K562 (cell line): ENCODE measurements at regions not wholly inside any gene's neighbourhood (a gene's known extent, or its start where the extent isn't known, plus 50 kb on each side); places are given as distances from the start of the nearest gene placed in this dataset.

Experiments
- ATAC-seq: fragments of 200-7000 bp; cut with Tn5 transposase; 3 replicates; pipeline ENCODE4 v1.9.1; 2020; ENCODE audit warnings: moderate library complexity
- BruUV-seq: library from RNA; stranded (reverse); fragments of 400-500 nt; replicated peaks from 2 replicates; lab custom pipeline; 2021; lab: Mats Ljungman, UMichigan
- CTCF ChIA-PET: fragments of 300-600 bp; formaldehyde crosslinking; extraction: SDS; loops from one replicate; lab custom pipeline; 2021; ENCODE audit warnings: low intra/inter-chr PET ratio; lab: Yijun Ruan, JAX
- POLR2A ChIA-PET: fragments of 300-600, 350-650 bp; sonication (Branson Sonifier 250); formaldehyde crosslinking; extraction: SDS; loops from one replicate; lab custom pipeline; 2021; ENCODE audit warnings: antibody characterized with exemption, inconsistent platforms; lab: Yijun Ruan, JAX
- DNase-seq, 4 experiments: peaks; one replicate each; pipeline versions ENCODE4 v3.0.0 to v3.0.0-alpha.2; 2011 to 2018; ENCODE audit warnings: low spot score in 3 of 4, mixed read lengths in 3 of 4; ENCODE audit errors: extremely low read depth in 1 of 4
- FAIRE-seq: peaks from 2 replicates; lab custom pipeline; 2011; peaks lifted over from hg19 to GRCh38; lab: Jason Lieb, UNC
- H2AFZ ChIP-seq: 2 replicates; pipeline ENCODE4 v1.6.0; 2011; ENCODE audit warnings: low read depth, low read length, control low read depth, inconsistent platforms
- H3K27ac ChIP-seq: fragments of 200-600 bp; 3 replicates; pipeline ENCODE4 v1.8.0; 2011; ENCODE audit warnings: low read depth, mild to moderate bottlenecking, control low read depth, inconsistent platforms, low read length, moderate library complexity, mixed read lengths; ENCODE audit errors: extremely low read depth
- H3K27me3 ChIP-seq, 2 experiments: fragments of 300-600 bp in 1 of 2; 2 replicates in 1 of 2; 3 replicates in 1 of 2; pipeline versions ENCODE4 v1.6.0 to v1.8.0; 2011; ENCODE audit warnings: inconsistent platforms in 2 of 2, low read length in 2 of 2, mild to moderate bottlenecking in 1 of 2, mixed read lengths in 1 of 2, moderate library complexity in 1 of 2; ENCODE audit not compliant: control insufficient read depth in 2 of 2, insufficient read depth in 2 of 2
- H3K36me3 ChIP-seq: fragments of 300-600 bp; 3 replicates; pipeline ENCODE4 v1.8.0; 2011; ENCODE audit warnings: mild to moderate bottlenecking, low read length, inconsistent platforms; ENCODE audit not compliant: control insufficient read depth, insufficient read depth
- H3K4me1 ChIP-seq, 2 experiments: fragments of 200-600 bp in 1 of 2; replicated peaks in 1 of 2; 2 replicates in 1 of 2; 3 replicates in 1 of 2; pipeline versions ENCODE4 v1.5.1 to v1.8.0; 2011; ENCODE audit warnings: inconsistent platforms in 2 of 2, low read length in 2 of 2, mild to moderate bottlenecking in 1 of 2, mixed read lengths in 1 of 2, moderate library complexity in 1 of 2; ENCODE audit not compliant: control insufficient read depth in 2 of 2, insufficient read depth in 2 of 2
- H3K4me2 ChIP-seq: 2 replicates; pipeline ENCODE4 v1.6.1; 2011; ENCODE audit warnings: low read length, control low read depth, inconsistent platforms, mixed read lengths; ENCODE audit not compliant: insufficient read depth
- H3K4me3 ChIP-seq: fragments of 200-600 bp; sonication (generic), shearing (Covaris generic); 2 replicates; pipeline ENCODE4 v1.5.1; 2016; ENCODE audit warnings: control low read depth, inconsistent platforms
- H3K79me2 ChIP-seq: fragments of 200-600 bp; 3 replicates; pipeline ENCODE4 v1.8.0; 2011; ENCODE audit warnings: low read length, inconsistent platforms; ENCODE audit not compliant: control insufficient read depth, insufficient read depth
- H3K9ac ChIP-seq, 2 experiments: 2 replicates each; pipeline versions ENCODE4 v1.6.0 to v1.6.1; 2011; ENCODE audit warnings: low read depth in 2 of 2, low read length in 2 of 2, control low read depth in 1 of 2, inconsistent platforms in 1 of 2, mild to moderate bottlenecking in 1 of 2, mixed read lengths in 1 of 2; ENCODE audit not compliant: insufficient read depth in 1 of 2
- H3K9me1 ChIP-seq: one replicate; pipeline ENCODE4 v1.6.0; 2011; ENCODE audit warnings: inconsistent platforms, mild to moderate bottlenecking, low read length, moderate library complexity; ENCODE audit not compliant: control insufficient read depth, insufficient read depth
- H3K9me3 ChIP-seq: replicated peaks from 2 replicates; pipeline ENCODE4 v1.5.1; 2011; ENCODE audit warnings: low read depth, low read length, inconsistent platforms; ENCODE audit not compliant: control insufficient read depth, insufficient read depth
- H4K20me1 ChIP-seq: replicated peaks from 2 replicates; pipeline ENCODE4 v1.6.1; 2011; ENCODE audit warnings: low read length, inconsistent platforms, mixed read lengths; ENCODE audit not compliant: control insufficient read depth, insufficient read depth
- GTF2E2 ChIP-seq: fragments of 200-800 bp; sonication (Bioruptor generic); IDR thresholded peaks from 2 replicates; pipeline ENCODE4 v1.6.1; 2016; ENCODE audit warnings: missing genetic modification characterization, missing compliant biosample characterization
- KLF16 ChIP-seq: IDR thresholded peaks from 2 replicates; pipeline ENCODE4 v1.6.1; 2016; ENCODE audit warnings: antibody characterized with exemption
- NEUROD1 ChIP-seq: fragments of 150-350 bp; IDR thresholded peaks from 2 replicates; pipeline ENCODE4 v1.6.1; 2014; ENCODE audit warnings: borderline replicate concordance, low read length, low read depth; ENCODE audit not compliant: partially characterized antibody
- SMAD4 ChIP-seq: fragments of 250-450 bp; sonication (Bioruptor Pico); conservative IDR thresholded peaks from 2 replicates; pipeline ENCODE4 v1.8.0; 2021; ENCODE audit warnings: inconsistent platforms, mild to moderate bottlenecking, moderate library complexity
- ZNF282 ChIP-seq: sonication (generic); formaldehyde crosslinking; IDR thresholded peaks from 2 replicates; pipeline ENCODE4 v1.8.1; 2023; ENCODE audit warnings: missing genetic modification reagents
- ZNF395 ChIP-seq: fragments of 200-800 bp; sonication (Bioruptor generic); IDR thresholded peaks from 2 replicates; pipeline ENCODE4 v1.6.1; 2017; ENCODE audit warnings: missing genetic modification characterization, missing compliant biosample characterization
- ZNF609 ChIP-seq: sonication (generic); formaldehyde crosslinking; IDR thresholded peaks from 2 replicates; pipeline ENCODE4 v1.8.1; 2023; ENCODE audit warnings: missing genetic modification reagents, mild to moderate bottlenecking, borderline replicate concordance
- WGBS: fragments of 100-300 bp; shearing (Covaris generic); methylation state at CpG from one replicate; pipeline ENCODE4 v1.1.6; 2016; ENCODE audit warnings: low coverage, mixed read lengths; ENCODE audit not compliant: insufficient coverage; ENCODE audit errors: missing lambda C conversion rate; 5-methylcytosine and 5-hydroxymethylcytosine counted together
- in situ Hi-C: fragments of 300-500 bp; cut with MboI; formaldehyde crosslinking; loops from 4 replicates; pipeline ENCODE4 v1.15.0; 2018; ENCODE audit warnings: inconsistent platforms, mixed read lengths
- intact Hi-C: fragments of 100-400 bp; cut with micrococcal nuclease; formaldehyde crosslinking; loops from 2 replicates; pipeline ENCODE4 v1.14.2; 2022
- TF ChIP-seq, protein P1 (sequence below): fragments of 250-450 bp; sonication (Bioruptor Pico); IDR thresholded peaks from 2 replicates; pipeline ENCODE4 v1.5.0; 2020; ENCODE audit warnings: mild to moderate bottlenecking

GRCh38 chr14:105589161-105589925, 63.0 kb downstream of the TMEM121 start:
- Histone ChIP-seq H3K9me3 (no peaks in the 10 kb centered on the region), H4K20me1 (no peaks in the 10 kb centered on the region), H3K79me2 (no peaks in the 10 kb centered on the region), H3K4me1 (peaks cover 0 to 13% of the 10 kb centered on the region in 2 experiments; a peak in 2 of 5 replicates), H3K9ac (no peak overlapping the region), H3K27ac (no peak overlapping the region), H3K36me3 (no peaks in the 10 kb centered on the region), H3K4me2 (no peak overlapping the region), H3K9me1 (no peaks in the 10 kb centered on the region), H3K27me3 (no peaks in the 10 kb centered on the region), H2AFZ (no peak overlapping the region), H3K4me3 (no peak overlapping the region)
- BruUV-seq: no TSS peak
- 8% methylated on average over 2 of the region's 2 CpGs for WGBS
- DNase-seq (no peak), FAIRE-seq (no peak), ATAC-seq (no peak)
- ChIA-PET CTCF (no interaction called here), POLR2A (no interaction called here)
- intact Hi-C loops (loop anchor here (5.0 kb wide), 1 partner anchor 118 kb away; no protein-coding TSS in a partner anchor), in situ Hi-C loops (no loop called here)
- TF ChIP-seq NEUROD1 (no peak), GTF2E2 (tag) (no peak), SMAD4 (CRISPR knock-in tag) (no peak), KLF16 (0 out of 2 replicates have a peak, but pooled peaks have one; percentile 53), ZNF282 (no peak), ZNF395 (CRISPR knock-in tag) (no peak), ZNF609 (no peak)
- TF ChIP-seq, protein P1, sequence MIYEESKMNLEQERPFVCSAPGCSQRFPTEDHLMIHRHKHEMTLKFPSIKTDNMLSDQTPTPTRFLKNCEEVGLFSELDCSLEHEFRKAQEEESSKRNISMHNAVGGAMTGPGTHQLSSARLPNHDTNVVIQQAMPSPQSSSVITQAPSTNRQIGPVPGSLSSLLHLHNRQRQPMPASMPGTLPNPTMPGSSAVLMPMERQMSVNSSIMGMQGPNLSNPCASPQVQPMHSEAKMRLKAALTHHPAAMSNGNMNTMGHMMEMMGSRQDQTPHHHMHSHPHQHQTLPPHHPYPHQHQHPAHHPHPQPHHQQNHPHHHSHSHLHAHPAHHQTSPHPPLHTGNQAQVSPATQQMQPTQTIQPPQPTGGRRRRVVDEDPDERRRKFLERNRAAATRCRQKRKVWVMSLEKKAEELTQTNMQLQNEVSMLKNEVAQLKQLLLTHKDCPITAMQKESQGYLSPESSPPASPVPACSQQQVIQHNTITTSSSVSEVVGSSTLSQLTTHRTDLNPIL: no peak
